ENCODE measurements at regions not wholly inside any gene's neighbourhood (a gene's known extent, or its start where the extent isn't known, plus 50 kb on each side); places are given as distances from the start of the nearest gene placed in this dataset.

DNA sequence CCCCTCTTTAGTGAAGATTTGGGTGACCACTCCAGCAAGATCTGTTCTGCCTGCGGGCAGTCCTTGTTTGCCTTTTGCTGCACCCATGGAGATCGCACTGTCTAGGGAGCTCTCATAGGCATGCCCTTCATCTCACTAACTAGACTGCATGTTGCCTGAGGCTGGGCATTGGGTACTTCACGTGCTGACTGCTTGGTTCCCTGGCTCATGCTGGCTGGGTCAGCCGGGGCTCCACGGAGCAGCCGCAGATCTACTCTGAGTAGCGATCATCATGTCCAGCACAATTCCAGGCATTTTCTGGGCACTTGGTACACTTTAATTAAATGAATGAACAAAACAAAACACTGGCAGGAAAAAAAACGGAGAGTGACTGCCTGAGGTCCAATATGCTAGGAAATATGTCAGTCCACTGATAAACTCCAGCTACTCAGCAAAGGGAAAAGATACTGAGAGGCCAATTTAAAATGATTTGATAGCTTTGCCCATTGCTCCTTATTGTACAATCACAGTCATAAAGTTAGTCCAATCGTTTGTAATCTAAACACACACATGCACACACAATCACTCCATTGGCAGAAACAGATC is 220.3 kb downstream of the C1D start:
- H3K36me3 Mint-ChIP-seq, result no peaks in the 10 kb centered on the region
- H3K36me3 ChIP-seq (ENCODE audit: control insufficient read depth, insufficient read depth, low read length), result no peaks in the 10 kb centered on the region
- H3K4me1 ChIP-seq (ENCODE audit: control insufficient read depth, insufficient read depth, low read length), result no peaks in the 10 kb centered on the region
- WGBS (ENCODE audit: insufficient coverage), result 82% methylated on average over 9 of the region's 9 CpGs
- H3K4me1 Mint-ChIP-seq, result peaks cover 10 to 14% of the 10 kb centered on the region in 2 donors
- no peaks in the 10 kb centered on the region for H3K9me3 Mint-ChIP-seq
- H3K4me3 Mint-ChIP-seq, result no peak overlapping the region
- no peak for DNase-seq
- no peaks in the 10 kb centered on the region for H3K9me3 ChIP-seq (ENCODE audit: control insufficient read depth, insufficient read depth, low read length)
- no peak overlapping the region for H3K4me3 ChIP-seq (ENCODE audit: low read length)
- TF ChIP-seq, protein P1, sequence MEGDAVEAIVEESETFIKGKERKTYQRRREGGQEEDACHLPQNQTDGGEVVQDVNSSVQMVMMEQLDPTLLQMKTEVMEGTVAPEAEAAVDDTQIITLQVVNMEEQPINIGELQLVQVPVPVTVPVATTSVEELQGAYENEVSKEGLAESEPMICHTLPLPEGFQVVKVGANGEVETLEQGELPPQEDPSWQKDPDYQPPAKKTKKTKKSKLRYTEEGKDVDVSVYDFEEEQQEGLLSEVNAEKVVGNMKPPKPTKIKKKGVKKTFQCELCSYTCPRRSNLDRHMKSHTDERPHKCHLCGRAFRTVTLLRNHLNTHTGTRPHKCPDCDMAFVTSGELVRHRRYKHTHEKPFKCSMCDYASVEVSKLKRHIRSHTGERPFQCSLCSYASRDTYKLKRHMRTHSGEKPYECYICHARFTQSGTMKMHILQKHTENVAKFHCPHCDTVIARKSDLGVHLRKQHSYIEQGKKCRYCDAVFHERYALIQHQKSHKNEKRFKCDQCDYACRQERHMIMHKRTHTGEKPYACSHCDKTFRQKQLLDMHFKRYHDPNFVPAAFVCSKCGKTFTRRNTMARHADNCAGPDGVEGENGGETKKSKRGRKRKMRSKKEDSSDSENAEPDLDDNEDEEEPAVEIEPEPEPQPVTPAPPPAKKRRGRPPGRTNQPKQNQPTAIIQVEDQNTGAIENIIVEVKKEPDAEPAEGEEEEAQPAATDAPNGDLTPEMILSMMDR (IDR thresholded peaks at IDR 0.05), result no peak
- no peak overlapping the region for H3K27ac ChIP-seq (ENCODE audit: low read length)
- ATAC-seq, result no peak
- peaks cover 15 to 19% of the 10 kb centered on the region in 2 donors for H3K27me3 Mint-ChIP-seq (ENCODE audit: low read depth in 2 of 2)
- H3K27ac Mint-ChIP-seq, result no peak overlapping the region
- no peaks in the 10 kb centered on the region for H3K27me3 ChIP-seq (ENCODE audit: control insufficient read depth, insufficient read depth, low read length)
- intact Hi-C loops (cut with micrococcal nuclease), result loop anchor here (10.0 kb wide), 2 partner anchors 188 to 192 kb away; no protein-coding TSS in a partner anchor

DNA sequence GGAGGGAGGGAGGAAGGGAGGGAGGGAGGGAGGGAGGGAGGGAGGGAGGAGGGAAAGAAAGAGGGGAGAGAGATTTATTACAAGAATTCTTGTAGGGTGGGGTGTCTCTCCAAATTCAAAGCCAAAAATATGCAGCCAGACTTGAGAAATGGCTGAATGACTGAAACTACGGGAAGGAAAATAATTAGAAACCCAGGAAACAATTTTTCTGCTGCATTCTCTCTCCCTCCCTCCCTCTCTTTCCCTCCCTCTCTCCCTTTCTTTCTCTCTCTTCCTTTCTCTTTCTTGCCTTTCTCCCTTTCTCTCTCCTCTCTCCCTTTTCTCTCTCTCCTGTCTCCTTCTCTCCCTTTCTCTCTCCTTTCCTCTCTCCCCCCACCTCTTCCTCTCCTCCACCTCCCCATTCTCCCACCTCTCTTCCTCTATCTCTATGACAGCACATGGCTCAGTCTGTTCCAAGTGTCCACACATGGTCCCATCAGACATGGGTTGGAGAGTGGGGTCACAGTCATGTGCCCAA is 218.7 kb downstream of the C1D start:
- Mint-ChIP-seq H3K9me3 (no peaks in the 10 kb centered on the region), H3K4me3 (no peak overlapping the region), H3K27me3 (ENCODE audit: low read depth in 2 of 2) (peaks cover 15 to 19% of the 10 kb centered on the region in 2 donors), H3K4me1 (peaks cover 10 to 14% of the 10 kb centered on the region in 2 donors), H3K36me3 (no peaks in the 10 kb centered on the region), H3K27ac (no peak overlapping the region)
- TF ChIP-seq, protein P1 (IDR thresholded peaks at IDR 0.05), result no peak
- Histone ChIP-seq H3K27ac (ENCODE audit: low read length) (no peak overlapping the region), H3K27me3 (ENCODE audit: control insufficient read depth, insufficient read depth, low read length) (no peaks in the 10 kb centered on the region), H3K4me1 (ENCODE audit: control insufficient read depth, insufficient read depth, low read length) (no peaks in the 10 kb centered on the region), H3K36me3 (ENCODE audit: control insufficient read depth, insufficient read depth, low read length) (no peaks in the 10 kb centered on the region), H3K9me3 (ENCODE audit: control insufficient read depth, insufficient read depth, low read length) (no peaks in the 10 kb centered on the region), H3K4me3 (ENCODE audit: low read length) (no peak overlapping the region)
- intact Hi-C loops (cut with micrococcal nuclease), result loop anchor here (10.0 kb wide), 2 partner anchors 189 to 191 kb away; no protein-coding TSS in a partner anchor
- ATAC-seq (no peak), DNase-seq (no peak)
- 59% methylated on average over 1 of the region's 1 CpG for WGBS (ENCODE audit: insufficient coverage)

DNA sequence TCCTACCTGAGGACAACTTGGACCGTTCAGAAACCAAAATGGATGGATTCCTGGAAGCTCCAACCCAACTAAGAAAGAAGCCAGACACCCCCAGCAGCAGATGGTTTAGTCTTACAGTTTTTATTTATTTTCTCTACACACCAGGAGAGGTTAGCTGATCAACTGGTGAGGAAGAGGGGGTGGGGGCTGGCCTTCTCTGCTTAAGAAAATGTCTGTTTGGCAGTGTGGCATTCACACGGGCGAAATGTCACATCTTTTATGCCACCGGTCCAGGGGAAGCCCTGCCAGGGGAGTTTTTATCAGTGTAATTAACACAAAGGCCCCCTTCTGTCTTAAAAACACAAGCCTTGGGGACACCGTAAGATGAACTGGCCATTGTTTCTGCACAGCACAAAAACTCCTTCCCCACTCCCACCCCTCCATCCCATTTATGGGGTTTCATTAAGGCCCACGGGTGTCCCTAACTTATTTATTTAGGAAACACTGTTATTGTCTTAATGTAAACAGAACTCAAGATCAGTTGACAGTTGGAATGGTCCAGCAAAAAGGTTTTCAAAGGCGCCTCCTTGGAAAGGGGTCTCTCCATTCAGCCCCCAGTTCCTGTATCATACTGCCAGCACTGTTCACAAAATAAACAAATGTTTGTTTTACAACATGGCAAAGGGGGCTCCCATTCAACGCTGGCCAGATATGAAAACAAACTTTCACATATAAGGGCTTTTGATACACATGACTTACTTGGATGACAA is 217.0 kb downstream of the C1D start:
- H3K27ac Mint-ChIP-seq, result no peak overlapping the region
- H3K36me3 Mint-ChIP-seq, result no peaks in the 10 kb centered on the region
- intact Hi-C loops (cut with micrococcal nuclease), result loop anchor here (10.0 kb wide), 2 partner anchors 189 to 191 kb away; no protein-coding TSS in a partner anchor

More for the DNA sequence above, 217.0 kb downstream of the C1D start:
- Histone ChIP-seq H3K27me3 (ENCODE audit: control insufficient read depth, insufficient read depth, low read length) (no peaks in the 10 kb centered on the region), H3K27ac (ENCODE audit: low read length) (no peak overlapping the region), H3K36me3 (ENCODE audit: control insufficient read depth, insufficient read depth, low read length) (no peaks in the 10 kb centered on the region), H3K4me1 (ENCODE audit: control insufficient read depth, insufficient read depth, low read length) (no peaks in the 10 kb centered on the region), H3K9me3 (ENCODE audit: control insufficient read depth, insufficient read depth, low read length) (no peaks in the 10 kb centered on the region), H3K4me3 (ENCODE audit: low read length) (no peak overlapping the region)
- H3K9me3 Mint-ChIP-seq, result no peaks in the 10 kb centered on the region
- ATAC-seq, result no peak
- DNase-seq, result no peak
- peaks cover 18 to 24% of the 10 kb centered on the region in 2 donors for H3K27me3 Mint-ChIP-seq (ENCODE audit: low read depth in 2 of 2)
- WGBS (ENCODE audit: insufficient coverage), result 84% methylated on average over 8 of the region's 8 CpGs
- peaks cover under 1% of the 10 kb centered on the region in 2 donors for H3K4me1 Mint-ChIP-seq
- TF ChIP-seq, protein P1 (IDR thresholded peaks at IDR 0.05), result no peak
- no peak overlapping the region for H3K4me3 Mint-ChIP-seq

Measured in natural killer cell (primary cell).